Small intestine (tissue), 7 donors: ENCODE measurements at regions not wholly inside any gene's neighbourhood (a gene's known extent, or its start where the extent isn't known, plus 50 kb on each side); places are given as distances from the start of the nearest gene placed in this dataset.
"Not testable (repeated sequence)": the region's sequence is repeated elsewhere in the genome, so short reads cannot be mapped to it uniquely, and the experiment has no call there.

ENCODE experiments used
- DNase-seq, 2 donors: peaks; one replicate each; pipeline versions ENCODE4 v3.0.0 to v3.0.0-alpha.2; 2013
- FAIRE-seq: peaks from 2 replicates; lab custom pipeline; 2012; peaks lifted over from hg19 to GRCh38; lab: Jason Lieb, UNC
- H3K27ac ChIP-seq, 3 donors: one replicate each; pipeline ENCODE4 v1.5.1; 2013; ENCODE audit warnings: low read length in 2 of 3, mild to moderate bottlenecking in 2 of 3, control low read depth in 1 of 3, inconsistent platforms in 1 of 3, low read depth in 1 of 3, moderate library complexity in 1 of 3
- H3K27me3 ChIP-seq, 3 donors: one replicate each; pipeline ENCODE4 v1.6.1; 2013; ENCODE audit warnings: low read length in 3 of 3, inconsistent platforms in 1 of 3; ENCODE audit not compliant: control insufficient read depth in 3 of 3, insufficient read depth in 3 of 3
- H3K36me3 ChIP-seq, 3 donors: one replicate each; pipeline ENCODE4 v1.6.1; 2013; ENCODE audit warnings: low read length in 3 of 3, inconsistent platforms in 1 of 3, low read depth in 1 of 3, mild to moderate bottlenecking in 1 of 3, moderate library complexity in 1 of 3; ENCODE audit not compliant: control insufficient read depth in 3 of 3, insufficient read depth in 2 of 3
- H3K4me1 ChIP-seq, 3 donors: one replicate each; pipeline ENCODE4 v1.6.1; 2013; ENCODE audit warnings: low read length in 2 of 3, inconsistent platforms in 1 of 3, low read depth in 1 of 3, mild to moderate bottlenecking in 1 of 3, moderate library complexity in 1 of 3; ENCODE audit not compliant: control insufficient read depth in 3 of 3, insufficient read depth in 2 of 3
- H3K4me3 ChIP-seq, 3 donors: one replicate each; pipeline ENCODE4 v1.5.1; 2013; ENCODE audit warnings: low read length in 3 of 3, control low read depth in 1 of 3, inconsistent platforms in 1 of 3, low read depth in 1 of 3, mild to moderate bottlenecking in 1 of 3, moderate library complexity in 1 of 3
- H3K9me3 ChIP-seq, 2 donors: one replicate each; pipeline ENCODE4 v1.6.1; 2013; ENCODE audit warnings: low read depth in 1 of 2, low read length in 1 of 2; ENCODE audit not compliant: control insufficient read depth in 2 of 2, insufficient read depth in 1 of 2
- WGBS, 3 donors: extraction: QIAGEN DNeasy Blood & Tissue Kit; methylation state at CpG; one replicate each; pipeline ENCODE4 v1.1.7; 2013; 5-methylcytosine and 5-hydroxymethylcytosine counted together
- donor health status: healthy with polysubstance abuse.
- donor health status: control.
- donor health status: control.
- donor health status: Bipolar disorder and iron deficiency.
- donor health status: healthy.

- FAIRE-seq: not testable (repeated sequence)
Observed at GRCh38 chr20:30386099-30386498, 871.4 kb upstream of the DEFB115 start.

GRCh38 chr20:30387823-30388222 lies 869.6 kb upstream of the DEFB115 start:
- H3K36me3 ChIP-seq, H3K27me3 ChIP-seq, H3K27ac ChIP-seq, H3K9me3 ChIP-seq, DNase-seq, H3K4me3 ChIP-seq, H3K4me1 ChIP-seq, FAIRE-seq: not testable (repeated sequence)
- 91 to 97% (median 93%) methylated on average over 4 of the region's 4 CpGs for WGBS, 3 donors

More at GRCh38 chr20:30386099-30386498, 871.4 kb upstream of the DEFB115 start:
- H3K27me3 ChIP-seq, H3K9me3 ChIP-seq, H3K27ac ChIP-seq, DNase-seq, H3K4me1 ChIP-seq, H3K36me3 ChIP-seq, H3K4me3 ChIP-seq: not testable (repeated sequence)
- 70 to 87% (median 81%) methylated on average over 4 of the region's 4 CpGs for WGBS, 3 donors

GRCh38 chr20:30393523-30393922 lies 863.9 kb upstream of the DEFB115 start:
- 97 to 100% (median 98%) methylated on average over 1 of the region's 1 CpG for WGBS, 3 donors
- DNase-seq, H3K4me3 ChIP-seq, H3K27ac ChIP-seq, H3K9me3 ChIP-seq, H3K36me3 ChIP-seq, FAIRE-seq, H3K27me3 ChIP-seq, H3K4me1 ChIP-seq: not testable (repeated sequence)

GRCh38 chr20:30397111-30397510 lies 860.4 kb upstream of the DEFB115 start:
- H3K9me3 ChIP-seq, H3K36me3 ChIP-seq, H3K27me3 ChIP-seq, H3K27ac ChIP-seq, H3K4me3 ChIP-seq, DNase-seq, FAIRE-seq, H3K4me1 ChIP-seq: not testable (repeated sequence)
- 89 to 98% (median 96%) methylated on average over 2 of the region's 2 CpGs for WGBS, 3 donors

GRCh38 chr20:30405061-30405460 lies 852.4 kb upstream of the DEFB115 start:
- not testable (repeated sequence) for FAIRE-seq, H3K36me3 ChIP-seq, H3K9me3 ChIP-seq, DNase-seq, H3K4me1 ChIP-seq, H3K27me3 ChIP-seq, H3K4me3 ChIP-seq, H3K27ac ChIP-seq
- 91 to 97% methylated on average over 10 to 18 of the region's 18 CpGs; no CpG with 5 or more reads in 1 of the 3 donors for WGBS, 3 donors

GRCh38 chr20:30405585-30405984 lies 851.9 kb upstream of the DEFB115 start:
- WGBS, 3 donors: 90 to 91% (median 91%) methylated on average over 9 to 27 of the region's 27 CpGs
- not testable (repeated sequence) for H3K27me3 ChIP-seq, H3K36me3 ChIP-seq, DNase-seq, H3K4me1 ChIP-seq, FAIRE-seq, H3K9me3 ChIP-seq, H3K4me3 ChIP-seq, H3K27ac ChIP-seq

GRCh38 chr20:30406370-30406769 lies 851.1 kb upstream of the DEFB115 start:
- H3K9me3 ChIP-seq, H3K36me3 ChIP-seq, FAIRE-seq, DNase-seq, H3K27me3 ChIP-seq, H3K4me3 ChIP-seq, H3K4me1 ChIP-seq, H3K27ac ChIP-seq: not testable (repeated sequence)
- 0% methylated on average over 1 of the region's 1 CpG for WGBS, 3 donors

- DNase-seq (no peak), FAIRE-seq (no peak)
- Histone ChIP-seq H3K27ac (no peak overlapping the region), H3K36me3 (no peaks in the 10 kb centered on the region), H3K4me3 (no peak overlapping the region), H3K4me1 (no peaks in the 10 kb centered on the region), H3K27me3 (no peaks in the 10 kb centered on the region), H3K9me3 (no peaks in the 10 kb centered on the region)
- 50 to 94% (median 89%) methylated on average over 2 of the region's 2 CpGs for WGBS, 3 donors
Observed at GRCh38 chr20:30412972-30413371, 844.5 kb upstream of the DEFB115 start.

GRCh38 chr20:30417387-30417786 lies 840.1 kb upstream of the DEFB115 start:
- WGBS, 3 donors: 74 to 88% (median 85%) methylated on average over 4 of the region's 4 CpGs
- DNase-seq, FAIRE-seq, H3K27ac ChIP-seq, H3K4me1 ChIP-seq, H3K27me3 ChIP-seq, H3K9me3 ChIP-seq, H3K36me3 ChIP-seq, H3K4me3 ChIP-seq: not testable (repeated sequence)
